RWPE2 (cell line): ENCODE measurements at regions not wholly inside any gene's neighbourhood (a gene's known extent, or its start where the extent isn't known, plus 50 kb on each side); places are given as distances from the start of the nearest gene placed in this dataset.
"Not testable (repeated sequence)": the region's sequence is repeated elsewhere in the genome, so short reads cannot be mapped to it uniquely, and the experiment has no call there.

Source experiments
- ATAC-seq: fragments of 200-7000 bp; cut with Tn5 transposase; 3 replicates; pipeline ENCODE4 v1.9.1; 2021; ENCODE audit warnings: low read depth
- DNase-seq: peaks from one replicate; pipeline ENCODE4 v3.0.0-alpha.2; 2020; ENCODE audit warnings: low spot score
- H3K27ac ChIP-seq: fragments of 450-650 bp; 2 replicates; pipeline ENCODE4 v1.5.1; 2017; ENCODE audit warnings: mild to moderate bottlenecking; ENCODE audit not compliant: poor library complexity, severe bottlenecking
- H3K27me3 ChIP-seq: fragments of 250-450 bp; sonication (Bioruptor Pico); 2 replicates; pipeline ENCODE4 v1.5.1; 2021; ENCODE audit warnings: mild to moderate bottlenecking, moderate library complexity; ENCODE audit not compliant: insufficient read depth, poor library complexity, severe bottlenecking
- H3K36me3 ChIP-seq: fragments of 250-450 bp; sonication (Bioruptor Pico); 2 replicates; pipeline ENCODE4 v1.5.1; 2020; ENCODE audit warnings: low read depth, mild to moderate bottlenecking, moderate library complexity
- H3K4me1 ChIP-seq: fragments of 250-450 bp; sonication (Bioruptor Pico); 2 replicates; pipeline ENCODE4 v1.5.1; 2021; ENCODE audit warnings: mild to moderate bottlenecking, moderate library complexity; ENCODE audit not compliant: insufficient read depth, poor library complexity, severe bottlenecking
- H3K4me3 ChIP-seq: fragments of 250-450 bp; sonication (Bioruptor Pico); 2 replicates; pipeline ENCODE4 v1.5.1; 2021; ENCODE audit warnings: mild to moderate bottlenecking, moderate library complexity; ENCODE audit not compliant: severe bottlenecking
- H3K9me3 ChIP-seq: fragments of 250-450 bp; sonication (Bioruptor Pico); 2 replicates; pipeline ENCODE4 v1.5.1; 2021; ENCODE audit warnings: mild to moderate bottlenecking, moderate library complexity; ENCODE audit not compliant: severe bottlenecking
- TF ChIP-seq, protein P1 (sequence below): fragments of 450-650 bp; IDR thresholded peaks from one replicate; pipeline ENCODE4 v1.5.1; 2017; ENCODE audit warnings: mild to moderate bottlenecking, moderate library complexity; ENCODE audit not compliant: poor library complexity, severe bottlenecking

- no peaks in the 10 kb centered on the region for H3K9me3 ChIP-seq
- no peaks in the 10 kb centered on the region for H3K36me3 ChIP-seq
- TF ChIP-seq, protein P1, sequence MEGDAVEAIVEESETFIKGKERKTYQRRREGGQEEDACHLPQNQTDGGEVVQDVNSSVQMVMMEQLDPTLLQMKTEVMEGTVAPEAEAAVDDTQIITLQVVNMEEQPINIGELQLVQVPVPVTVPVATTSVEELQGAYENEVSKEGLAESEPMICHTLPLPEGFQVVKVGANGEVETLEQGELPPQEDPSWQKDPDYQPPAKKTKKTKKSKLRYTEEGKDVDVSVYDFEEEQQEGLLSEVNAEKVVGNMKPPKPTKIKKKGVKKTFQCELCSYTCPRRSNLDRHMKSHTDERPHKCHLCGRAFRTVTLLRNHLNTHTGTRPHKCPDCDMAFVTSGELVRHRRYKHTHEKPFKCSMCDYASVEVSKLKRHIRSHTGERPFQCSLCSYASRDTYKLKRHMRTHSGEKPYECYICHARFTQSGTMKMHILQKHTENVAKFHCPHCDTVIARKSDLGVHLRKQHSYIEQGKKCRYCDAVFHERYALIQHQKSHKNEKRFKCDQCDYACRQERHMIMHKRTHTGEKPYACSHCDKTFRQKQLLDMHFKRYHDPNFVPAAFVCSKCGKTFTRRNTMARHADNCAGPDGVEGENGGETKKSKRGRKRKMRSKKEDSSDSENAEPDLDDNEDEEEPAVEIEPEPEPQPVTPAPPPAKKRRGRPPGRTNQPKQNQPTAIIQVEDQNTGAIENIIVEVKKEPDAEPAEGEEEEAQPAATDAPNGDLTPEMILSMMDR = no peak
- DNase-seq (no peak), ATAC-seq (no peak)
- H3K27ac ChIP-seq = no peak overlapping the region
- no peak overlapping the region for H3K4me3 ChIP-seq
- H3K27me3 ChIP-seq = peaks cover 3% of the 10 kb centered on the region
- H3K4me1 ChIP-seq = no peaks in the 10 kb centered on the region
Observed at GRCh38 chr11:87634331-87634730, 540.9 kb downstream of the RAB38 start.

- TF ChIP-seq, protein P1 = no peak
- Histone ChIP-seq H3K4me1 (no peaks in the 10 kb centered on the region), H3K27me3 (no peaks in the 10 kb centered on the region), H3K9me3 (no peaks in the 10 kb centered on the region), H3K27ac (no peak overlapping the region), H3K36me3 (no peaks in the 10 kb centered on the region), H3K4me3 (no peak overlapping the region)
- no peak for DNase-seq
- no peak for ATAC-seq
Observed at GRCh38 chr11:87628957-87629356, 546.3 kb downstream of the RAB38 start.

GRCh38 chr11:87628026-87628580 is 547.1 kb downstream of the RAB38 start:
- Histone ChIP-seq H3K4me1 (no peaks in the 10 kb centered on the region), H3K27ac (no peak overlapping the region), H3K27me3 (no peaks in the 10 kb centered on the region), H3K4me3 (no peak overlapping the region), H3K36me3 (no peaks in the 10 kb centered on the region), H3K9me3 (no peaks in the 10 kb centered on the region)
- DNase-seq (no peak), ATAC-seq (no peak; the same call in 2 of the 3 replicates)
- TF ChIP-seq, protein P1 = no peak

DNA sequence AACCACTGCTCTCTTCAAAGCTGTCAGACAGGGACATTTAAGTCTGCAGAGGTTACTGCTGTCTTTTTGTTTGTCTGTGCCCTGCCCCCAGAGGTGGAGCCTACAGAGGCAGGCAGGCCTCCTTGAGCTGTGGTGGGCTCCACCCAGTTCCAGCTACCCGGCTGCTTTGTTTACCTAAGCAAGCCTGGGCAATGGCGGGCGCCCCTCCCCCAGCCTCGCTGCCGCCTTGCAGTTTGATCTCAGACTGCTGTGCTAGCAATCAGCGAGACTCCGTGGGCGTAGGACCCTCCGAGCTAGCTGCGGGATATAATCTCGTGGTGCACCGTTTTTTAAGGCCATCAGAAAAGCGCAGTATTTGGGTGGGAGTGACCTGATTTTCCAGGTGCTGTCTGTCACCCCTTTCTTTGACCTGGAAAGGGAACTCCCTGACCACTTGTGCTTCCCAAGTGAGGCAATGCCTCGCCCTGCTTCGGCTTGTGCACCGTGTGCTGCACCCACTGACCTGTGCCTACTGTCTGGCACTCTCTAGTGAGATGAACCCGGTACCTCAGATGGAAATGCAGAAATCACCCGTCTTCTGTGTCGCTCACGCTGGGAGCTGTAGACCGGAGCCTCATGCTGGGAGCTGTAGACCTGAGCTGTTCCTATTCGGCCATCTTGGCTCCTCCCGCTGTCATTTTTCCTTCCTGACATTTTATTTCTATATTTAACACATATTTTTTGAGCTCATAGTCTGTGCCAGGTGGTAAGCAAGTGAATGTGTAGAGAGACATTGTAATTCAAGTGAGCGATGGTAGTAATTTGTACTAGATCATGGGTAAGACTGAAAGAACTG is 551.5 kb downstream of the RAB38 start:
- H3K4me1 ChIP-seq, ATAC-seq, H3K27me3 ChIP-seq, H3K9me3 ChIP-seq, H3K36me3 ChIP-seq, H3K27ac ChIP-seq, DNase-seq, H3K4me3 ChIP-seq: not testable (repeated sequence)

- no peaks in the 10 kb centered on the region for H3K4me1 ChIP-seq
- TF ChIP-seq, protein P1 = no peak
- ATAC-seq (no peak), DNase-seq (no peak)
- H3K4me3 ChIP-seq = no peak overlapping the region
- H3K27me3 ChIP-seq = no peaks in the 10 kb centered on the region
- H3K27ac ChIP-seq = no peak overlapping the region
- H3K36me3 ChIP-seq = no peaks in the 10 kb centered on the region
- H3K9me3 ChIP-seq = no peaks in the 10 kb centered on the region
Observed at GRCh38 chr11:87616511-87616910, 558.7 kb downstream of the RAB38 start.
